Testis (tissue), 2 donors: ENCODE measurements at regions not wholly inside any gene's neighbourhood (a gene's known extent, or its start where the extent isn't known, plus 50 kb on each side); places are given as distances from the start of the nearest gene placed in this dataset.

Experiments used
- POLR2A ChIP-seq: fragments of 450-650 bp; IDR thresholded peaks from one replicate; pipeline ENCODE4 v1.6.1; 2017; ENCODE audit warnings: antibody characterized with exemption, mild to moderate bottlenecking, moderate library complexity
- TF ChIP-seq, protein P1 (sequence below), 3 experiments: fragments of 450-650 bp in 2 of 3; fragments of 200-600 bp in 1 of 3; sonication (generic) in 1 of 3; IDR thresholded peaks; one replicate each; pipeline ENCODE4 v1.5.1; 2016 to 2019; ENCODE audit warnings: antibody characterized with exemption in 3 of 3, mild to moderate bottlenecking in 2 of 3, moderate library complexity in 1 of 3

DNA sequence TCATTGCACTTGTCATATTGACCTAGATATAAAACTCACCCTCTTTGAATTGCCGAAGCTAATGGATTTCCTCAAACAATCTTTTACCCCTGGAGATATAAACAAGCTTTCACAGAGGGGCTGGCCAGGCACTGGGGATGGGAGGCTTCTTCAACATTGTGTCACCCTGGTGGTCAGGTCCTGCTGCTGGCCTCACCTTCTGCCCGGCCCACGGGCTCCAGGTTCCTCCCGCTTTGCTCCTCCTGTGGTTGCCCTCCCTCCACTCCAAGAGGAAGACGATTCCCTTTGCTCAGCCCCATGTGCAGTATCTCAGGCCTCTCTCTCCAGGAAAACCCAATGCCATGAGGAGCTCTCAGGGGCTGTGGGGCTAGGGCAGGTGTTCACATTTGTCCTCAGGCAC lies 118.1 kb upstream of the ADCY1 start:
- TF ChIP-seq, protein P1, sequence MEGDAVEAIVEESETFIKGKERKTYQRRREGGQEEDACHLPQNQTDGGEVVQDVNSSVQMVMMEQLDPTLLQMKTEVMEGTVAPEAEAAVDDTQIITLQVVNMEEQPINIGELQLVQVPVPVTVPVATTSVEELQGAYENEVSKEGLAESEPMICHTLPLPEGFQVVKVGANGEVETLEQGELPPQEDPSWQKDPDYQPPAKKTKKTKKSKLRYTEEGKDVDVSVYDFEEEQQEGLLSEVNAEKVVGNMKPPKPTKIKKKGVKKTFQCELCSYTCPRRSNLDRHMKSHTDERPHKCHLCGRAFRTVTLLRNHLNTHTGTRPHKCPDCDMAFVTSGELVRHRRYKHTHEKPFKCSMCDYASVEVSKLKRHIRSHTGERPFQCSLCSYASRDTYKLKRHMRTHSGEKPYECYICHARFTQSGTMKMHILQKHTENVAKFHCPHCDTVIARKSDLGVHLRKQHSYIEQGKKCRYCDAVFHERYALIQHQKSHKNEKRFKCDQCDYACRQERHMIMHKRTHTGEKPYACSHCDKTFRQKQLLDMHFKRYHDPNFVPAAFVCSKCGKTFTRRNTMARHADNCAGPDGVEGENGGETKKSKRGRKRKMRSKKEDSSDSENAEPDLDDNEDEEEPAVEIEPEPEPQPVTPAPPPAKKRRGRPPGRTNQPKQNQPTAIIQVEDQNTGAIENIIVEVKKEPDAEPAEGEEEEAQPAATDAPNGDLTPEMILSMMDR (IDR thresholded peaks at IDR 0.05) = no peak
- TF ChIP-seq POLR2A = no peak
